ENCODE measurements at regions not wholly inside any gene's neighbourhood (a gene's known extent, or its start where the extent isn't known, plus 50 kb on each side); places are given as distances from the start of the nearest gene placed in this dataset.

GRCh38 chr20:41776421-41776820, 158.2 kb upstream of the CHD6 start:
- Histone ChIP-seq H3K36me3 (ENCODE audit: control insufficient read depth, insufficient read depth, low read length) (no peaks in the 10 kb centered on the region), H3K9me3 (no peaks in the 10 kb centered on the region), H3K4me1 (no peaks in the 10 kb centered on the region), H3K27me3 (replicated peaks; ENCODE audit: control insufficient read depth, insufficient read depth, low read length) (no peaks in the 10 kb centered on the region), H3K4me3 (ENCODE audit: low read depth, low read length) (no peak overlapping the region)
- H3K36me3 Mint-ChIP-seq (ENCODE audit: insufficient read depth, unreplicated experiment) = no peaks in the 10 kb centered on the region
- no peak for TF ChIP-seq CTCF (IDR thresholded peaks at IDR 0.05; ENCODE audit: insufficient read depth in 1 of 2, low read depth in 1 of 2, low read length in 1 of 2, severe bottlenecking in 1 of 2, unreplicated experiment in 1 of 2)
- H3K27me3 Mint-ChIP-seq (ENCODE audit: insufficient read depth, unreplicated experiment) = peaks cover 20% of the 10 kb centered on the region
- no peaks in the 10 kb centered on the region for H3K4me1 Mint-ChIP-seq (ENCODE audit: low read depth, unreplicated experiment)
- ChIA-PET POLR2A (no interaction called here), CTCF (no interaction called here)
- DNase-seq = peak in 1 of 2 experiments; percentile 22
- intact Hi-C loops (cut with micrococcal nuclease; ENCODE audit: unreplicated experiment) = no loop called here
- H3K4me3 Mint-ChIP-seq (ENCODE audit: unreplicated experiment) = no peak overlapping the region
- no TSS peak for BruUV-seq (replicated peaks)
- no peaks in the 10 kb centered on the region for H3K9me3 Mint-ChIP-seq (ENCODE audit: unreplicated experiment)
- no peak overlapping the region for H3K27ac Mint-ChIP-seq (ENCODE audit: unreplicated experiment)

GRCh38 chr20:41774291-41774690, 156.1 kb upstream of the CHD6 start:
- H3K4me3 ChIP-seq (ENCODE audit: low read depth, low read length) = no peak overlapping the region
- Mint-ChIP-seq H3K4me1 (ENCODE audit: low read depth, unreplicated experiment) (peaks cover 13% of the 10 kb centered on the region), H3K36me3 (ENCODE audit: insufficient read depth, unreplicated experiment) (no peaks in the 10 kb centered on the region), H3K27me3 (ENCODE audit: insufficient read depth, unreplicated experiment) (peaks cover 21% of the 10 kb centered on the region), H3K4me3 (ENCODE audit: unreplicated experiment) (no peak overlapping the region), H3K9me3 (ENCODE audit: unreplicated experiment) (no peaks in the 10 kb centered on the region), H3K27ac (ENCODE audit: unreplicated experiment) (no peak overlapping the region)
- no peak for DNase-seq
- CTCF ChIA-PET = no interaction called here
- no peaks in the 10 kb centered on the region for H3K36me3 ChIP-seq (ENCODE audit: control insufficient read depth, insufficient read depth, low read length)
- H3K27me3 ChIP-seq (replicated peaks; ENCODE audit: control insufficient read depth, insufficient read depth, low read length) = no peaks in the 10 kb centered on the region
- no peaks in the 10 kb centered on the region for H3K9me3 ChIP-seq
- intact Hi-C loops (cut with micrococcal nuclease; ENCODE audit: unreplicated experiment) = no loop called here
- no peak for TF ChIP-seq CTCF (IDR thresholded peaks at IDR 0.05; ENCODE audit: insufficient read depth in 1 of 2, low read depth in 1 of 2, low read length in 1 of 2, severe bottlenecking in 1 of 2, unreplicated experiment in 1 of 2)
- BruUV-seq (replicated peaks) = no TSS peak
- POLR2A ChIA-PET = no interaction called here
- H3K4me1 ChIP-seq = peaks cover 9% of the 10 kb centered on the region; the same call in 1 of the 2 replicates

- Mint-ChIP-seq H3K4me3 (ENCODE audit: unreplicated experiment) (no peak overlapping the region), H3K27me3 (ENCODE audit: insufficient read depth, unreplicated experiment) (peaks cover 12% of the 10 kb centered on the region), H3K36me3 (ENCODE audit: insufficient read depth, unreplicated experiment) (no peaks in the 10 kb centered on the region), H3K9me3 (ENCODE audit: unreplicated experiment) (peaks cover 8% of the 10 kb centered on the region), H3K27ac (ENCODE audit: unreplicated experiment) (no peak overlapping the region), H3K4me1 (ENCODE audit: low read depth, unreplicated experiment) (peaks cover 15% of the 10 kb centered on the region)
- H3K9me3 ChIP-seq = no peaks in the 10 kb centered on the region
- ChIA-PET POLR2A (no interaction called here), CTCF (interaction anchor here (1.5 kb wide), 1 partner anchor 32 kb away, joined by 6 read pairs; no protein-coding TSS in a partner anchor)
- intact Hi-C loops (cut with micrococcal nuclease; ENCODE audit: unreplicated experiment) = no loop called here
- no peak for TF ChIP-seq CTCF (IDR thresholded peaks at IDR 0.05; ENCODE audit: insufficient read depth in 1 of 2, low read depth in 1 of 2, low read length in 1 of 2, severe bottlenecking in 1 of 2, unreplicated experiment in 1 of 2)
- H3K36me3 ChIP-seq (ENCODE audit: control insufficient read depth, insufficient read depth, low read length) = no peaks in the 10 kb centered on the region
- H3K27me3 ChIP-seq (replicated peaks; ENCODE audit: control insufficient read depth, insufficient read depth, low read length) = no peaks in the 10 kb centered on the region
- no peak for DNase-seq
- peaks cover 11% of the 10 kb centered on the region; the same call in 1 of the 2 replicates for H3K4me1 ChIP-seq
- H3K4me3 ChIP-seq (ENCODE audit: low read depth, low read length) = no peak overlapping the region
- no TSS peak for BruUV-seq (replicated peaks)
Measured at GRCh38 chr20:41770965-41771364, 152.8 kb upstream of the CHD6 start.

All from Caco-2 (cell line).